Stimulated activated CD8-positive, alpha-beta memory T cell treated with anti-CD3 and anti-CD28 coated beads, Interleukin-4, amount 100 ng/mL, for 1 hour (primary cell): ENCODE measurements at regions not wholly inside any gene's neighbourhood (a gene's known extent, or its start where the extent isn't known, plus 50 kb on each side); places are given as distances from the start of the nearest gene placed in this dataset.
"Not testable (repeated sequence)": the region's sequence is repeated elsewhere in the genome, so short reads cannot be mapped to it uniquely, and the experiment has no call there.

ENCODE experiments used
- DNase-seq, 2 donors: peaks; one replicate each; pipeline ENCODE4 v3.0.0-alpha.2; 2020; ENCODE audit warnings: low read depth in 2 of 2, low spot score in 1 of 2

DNA sequence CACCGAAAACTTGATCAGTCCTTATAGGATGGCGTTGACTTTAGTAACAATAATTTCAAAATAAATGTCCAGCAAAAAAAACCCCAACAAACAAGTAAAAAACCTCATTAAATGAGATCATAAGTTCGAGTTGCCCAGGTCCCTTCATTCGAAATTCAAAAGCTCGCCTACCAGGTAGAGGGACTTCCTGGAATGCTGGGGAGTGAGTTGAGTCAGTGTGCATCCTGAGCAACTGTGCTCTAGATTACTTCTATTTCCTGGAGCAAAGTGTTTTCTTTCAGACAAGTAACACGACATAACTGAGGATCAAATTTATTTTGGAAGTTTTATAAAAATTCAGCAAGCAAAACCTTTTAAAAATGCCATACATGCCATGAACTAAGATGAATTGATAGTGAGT lies 511.9 kb upstream of the CITED2 start:
- DNase-seq = no peak

GRCh38 chr6:139885909-139886308 lies 511.5 kb upstream of the CITED2 start:
- DNase-seq = no peak

- DNase-seq = no peak
Observed at GRCh38 chr6:139883776-139884175, 509.3 kb upstream of the CITED2 start.

DNA sequence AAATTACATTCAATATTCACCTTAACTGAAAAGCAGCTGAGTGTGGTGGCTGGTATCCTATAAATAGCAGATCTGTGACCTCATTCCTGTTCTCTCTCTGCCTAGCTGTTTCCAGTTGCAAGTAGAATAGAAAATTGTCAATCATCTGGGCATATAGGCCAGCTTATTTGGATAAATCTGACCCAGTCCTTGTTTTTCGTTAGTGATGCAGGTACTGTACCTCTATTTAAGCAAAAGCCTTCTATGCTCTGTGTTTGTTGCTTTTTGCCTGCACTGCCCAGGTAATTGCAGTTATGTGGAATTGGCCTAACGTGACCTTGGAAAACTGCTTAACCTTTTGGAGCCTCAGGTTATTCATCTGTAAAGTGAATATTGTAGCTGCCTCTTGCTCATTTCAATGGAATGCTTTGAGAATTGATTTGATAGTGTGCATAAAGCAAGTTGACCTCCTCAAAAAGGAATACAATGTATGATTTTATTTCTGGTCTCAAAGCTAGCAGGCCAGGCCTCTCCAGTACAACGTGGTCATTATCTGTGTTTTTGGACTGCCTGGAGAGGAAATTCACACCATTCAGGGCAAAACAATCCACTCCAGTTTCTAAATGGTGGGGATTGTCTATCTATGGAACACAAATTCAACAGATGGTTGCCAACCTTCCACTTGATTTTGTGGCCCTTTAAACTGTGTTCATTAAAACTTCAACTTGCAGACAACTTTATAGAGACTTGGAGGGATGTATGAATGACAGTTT lies 508.7 kb upstream of the CITED2 start:
- DNase-seq = no peak

GRCh38 chr6:139882234-139882633 lies 507.8 kb upstream of the CITED2 start:
- no peak for DNase-seq

- DNase-seq = no peak
Observed at GRCh38 chr6:139881728-139882211, 507.3 kb upstream of the CITED2 start.

- DNase-seq = no peak
Observed at GRCh38 chr6:139881236-139881635, 506.8 kb upstream of the CITED2 start.

DNA sequence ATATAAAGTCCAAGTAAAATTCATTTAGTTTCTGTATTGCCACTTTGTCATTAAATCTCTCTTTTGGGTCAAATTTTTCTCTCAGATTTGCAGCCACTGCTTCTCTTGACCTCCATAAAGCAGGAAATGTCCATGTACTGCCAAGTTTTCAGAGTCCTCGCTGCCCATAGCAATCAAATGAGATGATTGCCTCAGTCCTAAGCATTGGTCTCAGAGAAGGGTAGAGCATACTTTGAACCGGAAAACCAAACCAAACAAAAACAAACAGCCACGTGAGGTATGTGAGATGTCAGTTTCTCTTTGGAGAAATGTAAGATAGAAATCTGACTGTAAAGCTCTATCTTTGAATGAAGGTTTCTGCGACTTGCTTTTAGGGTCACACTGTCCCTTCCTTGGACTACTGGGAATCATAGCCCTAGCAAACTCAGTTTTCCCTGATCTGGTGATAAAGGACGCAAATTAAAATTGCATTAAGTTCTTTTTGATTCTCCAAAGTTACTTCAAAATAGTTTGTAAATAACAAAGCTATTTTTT lies 505.4 kb upstream of the CITED2 start:
- DNase-seq = no peak

- not testable (repeated sequence) for DNase-seq
Observed at GRCh38 chr6:139879241-139879640, 504.8 kb upstream of the CITED2 start.

GRCh38 chr6:139877828-139878405 lies 503.5 kb upstream of the CITED2 start:
- no peak for DNase-seq

- no peak for DNase-seq
Observed at GRCh38 chr6:139872665-139873064, 498.2 kb upstream of the CITED2 start.

- no peak for DNase-seq
Observed at GRCh38 chr6:139871803-139872510, 497.5 kb upstream of the CITED2 start.

DNA sequence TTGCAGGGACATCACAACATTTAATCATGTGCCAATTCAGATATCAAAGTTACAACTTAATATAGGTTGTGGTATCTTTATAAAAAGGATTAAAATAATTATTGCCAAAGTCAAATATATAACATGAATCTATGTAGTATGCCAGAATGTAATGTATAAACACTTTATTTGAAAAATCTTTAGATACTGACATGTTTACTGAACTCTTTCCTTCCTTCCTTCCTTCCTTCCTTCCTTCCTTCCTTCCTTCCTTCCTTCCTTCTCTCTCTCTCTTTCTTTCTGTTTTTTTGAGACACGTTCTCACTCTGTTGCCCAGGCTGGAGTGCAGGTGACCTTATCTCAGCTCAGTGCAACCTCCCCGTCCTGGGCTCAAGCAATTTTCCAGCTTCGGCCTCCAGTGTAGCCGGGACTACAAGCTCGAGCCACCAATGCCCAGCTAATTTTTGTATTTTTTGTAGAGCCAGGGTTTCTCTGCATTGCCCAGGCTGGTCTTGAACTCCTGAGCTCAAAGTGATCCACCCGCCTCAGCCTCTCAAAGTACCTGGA lies 496.8 kb upstream of the CITED2 start:
- DNase-seq = no peak

GRCh38 chr6:139868576-139868975 lies 494.1 kb upstream of the CITED2 start:
- DNase-seq = no peak

DNA sequence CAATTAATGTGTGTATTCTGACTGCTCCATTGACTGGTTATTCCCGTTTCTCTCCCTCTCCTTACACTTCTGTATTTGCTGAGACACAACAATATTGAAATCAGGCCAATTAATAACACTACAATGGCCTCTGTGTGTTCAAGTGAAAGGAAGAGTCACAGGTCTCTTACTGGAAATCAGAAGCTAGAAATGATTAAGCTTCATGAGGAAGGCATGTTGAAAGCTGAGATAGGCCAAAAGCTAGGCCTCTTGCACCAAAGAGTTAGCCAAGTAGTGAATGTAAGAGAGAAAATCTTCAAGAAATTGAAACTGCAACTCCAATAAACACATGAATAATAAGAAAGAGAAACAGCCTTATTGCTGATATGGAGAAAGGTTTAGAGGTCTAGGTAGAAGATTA lies 489.5 kb upstream of the CITED2 start:
- no peak for DNase-seq

GRCh38 chr6:139863346-139863745 lies 488.9 kb upstream of the CITED2 start:
- DNase-seq = no peak

DNA sequence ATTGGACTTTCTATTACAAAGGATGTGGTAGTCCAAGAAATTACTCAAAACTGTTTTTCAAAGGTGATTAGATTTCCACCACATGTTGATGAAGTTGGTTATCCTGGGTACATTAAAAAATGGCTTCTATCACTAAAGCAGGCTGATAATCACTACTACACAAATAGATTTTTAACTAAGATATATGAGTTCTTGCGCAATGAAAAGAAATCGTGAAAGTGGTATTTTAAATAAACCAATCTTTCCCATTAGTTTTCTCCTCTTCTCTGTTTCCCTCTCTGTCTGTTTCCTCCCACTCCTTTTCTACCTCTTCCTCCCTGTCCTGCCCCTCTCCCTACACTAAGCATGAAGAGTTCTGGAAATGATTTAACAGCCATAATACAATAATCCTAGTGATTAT lies 487.9 kb upstream of the CITED2 start:
- DNase-seq = no peak

- DNase-seq = no peak
Observed at GRCh38 chr6:139860203-139860602, 485.8 kb upstream of the CITED2 start.

- DNase-seq = no peak
Observed at GRCh38 chr6:139858429-139858828, 484.0 kb upstream of the CITED2 start.

- no peak for DNase-seq
Observed at GRCh38 chr6:139857143-139857542, 482.7 kb upstream of the CITED2 start.

- DNase-seq = no peak
Observed at GRCh38 chr6:139856562-139856961, 482.1 kb upstream of the CITED2 start.
